K562 (cell line): ENCODE measurements at regions not wholly inside any gene's neighbourhood (a gene's known extent, or its start where the extent isn't known, plus 50 kb on each side); places are given as distances from the start of the nearest gene placed in this dataset.

Experiments
- ETS2 ChIP-seq: IDR thresholded peaks from 2 replicates; pipeline ENCODE4 v1.6.1; 2016; ENCODE audit warnings: borderline replicate concordance, missing genetic modification characterization, mild to moderate bottlenecking, moderate library complexity, missing compliant biosample characterization; ENCODE audit not compliant: poor library complexity, severe bottlenecking
- GABPB2 ChIP-seq: fragments of 250-450 bp; sonication (Bioruptor Pico); conservative IDR thresholded peaks from 2 replicates; pipeline ENCODE4 v1.5.1; 2021; ENCODE audit warnings: mild to moderate bottlenecking
- HOMEZ ChIP-seq: fragments of 250-450 bp; sonication (Bioruptor Pico); IDR thresholded peaks from 2 replicates; pipeline ENCODE4 v1.4.0; 2020; ENCODE audit warnings: mild to moderate bottlenecking, moderate library complexity
- MAFG ChIP-seq: fragments of 450-650 bp; conservative IDR thresholded peaks from 2 replicates; pipeline ENCODE4 v1.6.1; 2016; ENCODE audit warnings: missing genetic modification characterization, missing compliant biosample characterization
- NR1H2 ChIP-seq: sonication (generic); formaldehyde crosslinking; IDR thresholded peaks from 2 replicates; pipeline ENCODE4 v1.4.0; 2020; ENCODE audit warnings: mild to moderate bottlenecking, missing genetic modification reagents
- RREB1 ChIP-seq: fragments of 250-450 bp; sonication (Bioruptor Pico); IDR thresholded peaks from 2 replicates; pipeline ENCODE4 v1.4.0; 2020
- STAT6 ChIP-seq: sonication (generic); formaldehyde crosslinking; IDR thresholded peaks from 2 replicates; pipeline ENCODE4 v1.8.1; 2023; ENCODE audit warnings: mild to moderate bottlenecking, missing genetic modification reagents
- ZNF224 ChIP-seq: sonication (generic); formaldehyde crosslinking; IDR thresholded peaks from 2 replicates; pipeline ENCODE4 v1.8.0; 2022; ENCODE audit warnings: mild to moderate bottlenecking, missing genetic modification reagents

- TF ChIP-seq STAT6 (CRISPR knock-in tag) (no peak), GABPB2 (no peak), ETS2 (tag) (no peak), HOMEZ (no peak), RREB1 (no peak), MAFG (no peak), ZNF224 (CRISPR knock-in tag) (no peak), NR1H2 (CRISPR knock-in tag) (no peak)
These were observed 468.3 kb downstream of the AACS start (continued) for GRCh38 chr12:125533434-125534029.
